Testis (tissue), 2 donors: ENCODE measurements at regions not wholly inside any gene's neighbourhood (a gene's known extent, or its start where the extent isn't known, plus 50 kb on each side); places are given as distances from the start of the nearest gene placed in this dataset.

ENCODE experiments used
- DNase-seq: peaks from one replicate; pipeline ENCODE4 v3.0.0-alpha.2; 2019
- H3K27ac ChIP-seq, 2 donors: fragments of 200-600 bp; sonication (generic); one replicate each; pipeline ENCODE4 v1.5.1; 2019
- H3K27me3 ChIP-seq: fragments of 200-600 bp; sonication (generic); one replicate; pipeline ENCODE4 v1.5.1; 2019
- H3K36me3 ChIP-seq: fragments of 200-600 bp; sonication (generic); one replicate; pipeline ENCODE4 v1.5.1; 2017; ENCODE audit warnings: low read depth; ENCODE audit errors: missing control alignments
- H3K4me1 ChIP-seq: fragments of 200-600 bp; sonication (generic); one replicate; pipeline ENCODE4 v1.5.1; 2019
- H3K4me3 ChIP-seq, 2 donors: fragments of 200-600 bp; sonication (generic); one replicate each; pipeline ENCODE4 v1.5.1; 2017 to 2019
- H3K9me3 ChIP-seq: fragments of 200-600 bp; sonication (generic); one replicate; pipeline ENCODE4 v1.5.1; 2017
- CTCF ChIP-seq, 3 experiments: fragments of 450-650 bp in 2 of 3; fragments of 200-600 bp in 1 of 3; sonication (generic) in 1 of 3; IDR thresholded peaks; one replicate each; pipeline ENCODE4 v1.5.1; 2016 to 2019; ENCODE audit warnings: antibody characterized with exemption in 3 of 3, mild to moderate bottlenecking in 2 of 3, moderate library complexity in 1 of 3
- POLR2A ChIP-seq: fragments of 450-650 bp; IDR thresholded peaks from one replicate; pipeline ENCODE4 v1.6.1; 2017; ENCODE audit warnings: antibody characterized with exemption, mild to moderate bottlenecking, moderate library complexity
- WGBS, 2 donors: methylation state at CpG; one replicate each; pipeline ENCODE4 v1.1.5; 2018; 5-methylcytosine and 5-hydroxymethylcytosine counted together
- intact Hi-C: fragments of 100-400 bp; cut with DNase I; formaldehyde crosslinking; loops from one replicate; pipeline ENCODE4 v1.15.1; 2023; ENCODE audit warnings: low total_unique reads

GRCh38 chr7:16028636-16029035, 342.2 kb upstream of the MEOX2 start:
- DNase-seq: no peak
- intact Hi-C loops: no loop called here
- Histone ChIP-seq H3K4me1 (no peaks in the 10 kb centered on the region), H3K27me3 (no peaks in the 10 kb centered on the region), H3K27ac (no peak overlapping the region), H3K4me3 (no peak overlapping the region), H3K36me3 (no peaks in the 10 kb centered on the region), H3K9me3 (no peaks in the 10 kb centered on the region)
- 79 to 87% methylated on average over 5 of the region's 5 CpGs for WGBS, 2 donors
- no peak for TF ChIP-seq POLR2A
- TF ChIP-seq CTCF (IDR thresholded peaks at IDR 0.05): no peak

- no peaks in the 10 kb centered on the region for H3K9me3 ChIP-seq
- H3K27ac ChIP-seq: no peak overlapping the region
- no peaks in the 10 kb centered on the region for H3K36me3 ChIP-seq
- H3K4me3 ChIP-seq: no peak overlapping the region
- H3K27me3 ChIP-seq: no peaks in the 10 kb centered on the region
- no peaks in the 10 kb centered on the region for H3K4me1 ChIP-seq
- intact Hi-C loops: no loop called here
- TF ChIP-seq POLR2A: no peak
- TF ChIP-seq CTCF (IDR thresholded peaks at IDR 0.05): no peak
- no peak for DNase-seq
- WGBS, 2 donors: 62 to 66% methylated on average over 2 of the region's 2 CpGs
Measured at GRCh38 chr7:16028103-16028502, 341.6 kb upstream of the MEOX2 start.

GRCh38 chr7:16027396-16027795, 340.9 kb upstream of the MEOX2 start:
- TF ChIP-seq CTCF (IDR thresholded peaks at IDR 0.05): no peak
- no peak for TF ChIP-seq POLR2A
- WGBS, 2 donors: 52 to 57% methylated on average over 2 of the region's 2 CpGs
- Histone ChIP-seq H3K36me3 (no peaks in the 10 kb centered on the region), H3K4me1 (no peaks in the 10 kb centered on the region), H3K27ac (no peak overlapping the region), H3K27me3 (no peaks in the 10 kb centered on the region), H3K9me3 (no peaks in the 10 kb centered on the region), H3K4me3 (no peak overlapping the region)
- intact Hi-C loops: no loop called here
- no peak for DNase-seq

- H3K27ac ChIP-seq: peak overlapping the region in 1 of 2 donors; percentile 69
- no peaks in the 10 kb centered on the region for H3K36me3 ChIP-seq
- no peaks in the 10 kb centered on the region for H3K4me1 ChIP-seq
- H3K27me3 ChIP-seq: no peaks in the 10 kb centered on the region
- 46 to 63% methylated on average over 10 of the region's 10 CpGs for WGBS, 2 donors
- intact Hi-C loops: no loop called here
- TF ChIP-seq CTCF (IDR thresholded peaks at IDR 0.05) (no peak), POLR2A (no peak)
- H3K4me3 ChIP-seq: no peak overlapping the region
- H3K9me3 ChIP-seq: no peaks in the 10 kb centered on the region
- peak; percentile 41 for DNase-seq
Measured at GRCh38 chr7:16026253-16027020, 340.0 kb upstream of the MEOX2 start.

- no peaks in the 10 kb centered on the region for H3K4me1 ChIP-seq
- WGBS, 2 donors: 84 to 85% methylated on average over 1 of the region's 1 CpG
- no peak for DNase-seq
- no peaks in the 10 kb centered on the region for H3K27me3 ChIP-seq
- intact Hi-C loops: no loop called here
- peak overlapping the region in 1 of 2 donors; percentile 69 for H3K27ac ChIP-seq
- no peaks in the 10 kb centered on the region for H3K9me3 ChIP-seq
- TF ChIP-seq CTCF (IDR thresholded peaks at IDR 0.05) (no peak), POLR2A (no peak)
- no peaks in the 10 kb centered on the region for H3K36me3 ChIP-seq
- H3K4me3 ChIP-seq: no peak overlapping the region
Measured at GRCh38 chr7:16025696-16026095, 339.2 kb upstream of the MEOX2 start.
